SU-DHL-6 (cell line): ENCODE measurements at regions not wholly inside any gene's neighbourhood (a gene's known extent, or its start where the extent isn't known, plus 50 kb on each side); places are given as distances from the start of the nearest gene placed in this dataset.

Experiments
- H2AFZ ChIP-seq: fragments of 200-600 bp; sonication (generic); 2 replicates; pipeline ENCODE4 v1.6.1; 2014; ENCODE audit warnings: low read depth, mild to moderate bottlenecking, moderate library complexity, mixed read lengths, antibody characterized with exemption, low read length; ENCODE audit not compliant: severe bottlenecking
- H3F3A ChIP-seq: fragments of 200-600 bp; shearing (Covaris generic); 2 replicates; pipeline ENCODE4 v1.6.0; 2016; ENCODE audit warnings: antibody characterized with exemption, mild to moderate bottlenecking; ENCODE audit not compliant: insufficient read depth
- H3K27ac ChIP-seq: fragments of 200-600 bp; sonication (generic); 2 replicates; pipeline ENCODE4 v1.5.1; 2016; ENCODE audit warnings: low read depth, mild to moderate bottlenecking, low read length, moderate library complexity, mixed read lengths
- H3K27me3 ChIP-seq: fragments of 200-600 bp; sonication (generic), shearing (Covaris generic); 2 replicates; pipeline ENCODE4 v1.6.0; 2014; ENCODE audit warnings: mild to moderate bottlenecking, low read length
- H3K36me3 ChIP-seq: fragments of 200-600 bp; sonication (generic); 2 replicates; pipeline ENCODE4 v1.6.1; 2014; ENCODE audit warnings: mild to moderate bottlenecking, low read length, mixed read lengths
- H3K4me2 ChIP-seq: fragments of 300-600, 200-600 bp; shearing (Covaris generic), sonication (generic); 2 replicates; pipeline ENCODE4 v1.6.0; 2014; ENCODE audit warnings: low read length, low read depth, mild to moderate bottlenecking; ENCODE audit not compliant: poor library complexity, severe bottlenecking
- H3K4me3 ChIP-seq: fragments of 200-600 bp; sonication (generic); 2 replicates; pipeline ENCODE4 v1.5.1; 2014; ENCODE audit warnings: antibody characterized with exemption, low read length, mild to moderate bottlenecking, mixed read lengths; ENCODE audit not compliant: insufficient read depth, poor library complexity, severe bottlenecking
- H3K79me2 ChIP-seq: fragments of 200-600 bp; sonication (generic); 2 replicates; pipeline ENCODE4 v1.6.1; 2014; ENCODE audit warnings: mild to moderate bottlenecking, low read length, moderate library complexity; ENCODE audit not compliant: insufficient read depth
- H3K9ac ChIP-seq: fragments of 200-600 bp; sonication (generic); 2 replicates; pipeline ENCODE4 v1.7.0; 2014; ENCODE audit warnings: mild to moderate bottlenecking, low read length
- H3K9me2 ChIP-seq: fragments of 200-600 bp; sonication (generic); replicated peaks from 2 replicates; pipeline ENCODE4 v1.6.1; 2014; ENCODE audit warnings: low read length; ENCODE audit not compliant: insufficient read depth
- H3K9me3 ChIP-seq: fragments of 200-600 bp; sonication (generic); 2 replicates; pipeline ENCODE4 v1.6.1; 2014; ENCODE audit warnings: low read length, mixed read lengths; ENCODE audit not compliant: insufficient read depth
- H4K20me1 ChIP-seq: fragments of 200-600 bp; sonication (generic); 2 replicates; pipeline ENCODE4 v1.6.1; 2014; ENCODE audit warnings: low read depth, mild to moderate bottlenecking, antibody characterized with exemption, low read length, moderate library complexity, mixed read lengths
- CTCF ChIP-seq: fragments of 200-600 bp; sonication (generic); IDR thresholded peaks from one replicate; pipeline ENCODE4 v1.5.1; 2017; ENCODE audit warnings: antibody characterized with exemption, mild to moderate bottlenecking, low read length, moderate library complexity; ENCODE audit not compliant: insufficient read depth, poor library complexity, severe bottlenecking
- EZH2phosphoT487 ChIP-seq: fragments of 200-600 bp; sonication (generic), shearing (Covaris generic); conservative IDR thresholded peaks from 2 replicates; pipeline ENCODE4 v1.6.1; 2018; ENCODE audit warnings: mild to moderate bottlenecking, antibody characterized with exemption, low read length, moderate library complexity, mixed read lengths

- H3K79me2 ChIP-seq, result no peaks in the 10 kb centered on the region
- TF ChIP-seq CTCF, result no peak
- no peak for TF ChIP-seq EZH2phosphoT487
Measured at GRCh38 chr4:58767598-58767997, 1657.4 kb upstream of the IGFBP7 start.

GRCh38 chr4:58766763-58767162 lies 1656.6 kb upstream of the IGFBP7 start:
- Histone ChIP-seq H3K36me3 (no peaks in the 10 kb centered on the region), H3K9me2 (no peaks in the 10 kb centered on the region), H3K9ac (no peak overlapping the region), H4K20me1 (no peaks in the 10 kb centered on the region), H3K4me2 (no peak overlapping the region), H3K27me3 (no peaks in the 10 kb centered on the region), H3K4me3 (no peak overlapping the region), H3K9me3 (no peaks in the 10 kb centered on the region), H2AFZ (no peak overlapping the region), H3K79me2 (no peaks in the 10 kb centered on the region), H3K27ac (no peak overlapping the region), H3F3A (no peaks in the 10 kb centered on the region)
- TF ChIP-seq EZH2phosphoT487, result no peak
- TF ChIP-seq CTCF, result no peak

More at GRCh38 chr4:58767598-58767997, 1657.4 kb upstream of the IGFBP7 start:
- H4K20me1 ChIP-seq, result no peaks in the 10 kb centered on the region
- H3F3A ChIP-seq, result no peaks in the 10 kb centered on the region
- H3K9me2 ChIP-seq, result no peaks in the 10 kb centered on the region
- no peak overlapping the region for H3K4me2 ChIP-seq
- H3K9me3 ChIP-seq, result no peaks in the 10 kb centered on the region
- no peak overlapping the region for H3K4me3 ChIP-seq
- no peaks in the 10 kb centered on the region for H3K27me3 ChIP-seq
- H3K9ac ChIP-seq, result no peak overlapping the region
- no peaks in the 10 kb centered on the region for H3K36me3 ChIP-seq
- H3K27ac ChIP-seq, result no peak overlapping the region
- no peak overlapping the region for H2AFZ ChIP-seq

GRCh38 chr4:58761563-58761962 lies 1651.4 kb upstream of the IGFBP7 start:
- TF ChIP-seq CTCF (no peak), EZH2phosphoT487 (no peak)
- H3K9ac ChIP-seq, result no peak overlapping the region
- H3K4me2 ChIP-seq, result no peak overlapping the region
- H2AFZ ChIP-seq, result no peak overlapping the region
- no peaks in the 10 kb centered on the region for H4K20me1 ChIP-seq
- no peaks in the 10 kb centered on the region for H3K79me2 ChIP-seq
- H3K9me2 ChIP-seq, result no peaks in the 10 kb centered on the region
- no peaks in the 10 kb centered on the region for H3K36me3 ChIP-seq
- no peaks in the 10 kb centered on the region for H3K9me3 ChIP-seq
- H3K27me3 ChIP-seq, result no peaks in the 10 kb centered on the region
- no peak overlapping the region for H3K4me3 ChIP-seq
- no peak overlapping the region for H3K27ac ChIP-seq
- H3F3A ChIP-seq, result no peaks in the 10 kb centered on the region
